Uterus (tissue), 3 donors: ENCODE measurements at regions not wholly inside any gene's neighbourhood (a gene's known extent, or its start where the extent isn't known, plus 50 kb on each side); places are given as distances from the start of the nearest gene placed in this dataset.
"Not testable (repeated sequence)": the region's sequence is repeated elsewhere in the genome, so short reads cannot be mapped to it uniquely, and the experiment has no call there.

Source experiments
- DNase-seq, 2 donors: peaks; one replicate each; pipeline ENCODE4 v3.0.0-alpha.2; 2019 to 2020
- H3K27ac ChIP-seq, 2 donors: fragments of 200-600 bp; sonication (generic); 1 replicate in 1 of 2; 2 replicates in 1 of 2; pipeline ENCODE4 v1.5.1; 2016 to 2018
- H3K27me3 ChIP-seq, 2 donors: fragments of 200-600 bp; sonication (generic); one replicate each; pipeline ENCODE4 v1.5.1; 2018 to 2019; ENCODE audit warnings: control low read depth in 1 of 2
- H3K36me3 ChIP-seq, 2 donors: fragments of 200-600 bp; sonication (generic); one replicate each; pipeline ENCODE4 v1.5.1; 2019; ENCODE audit warnings: control low read depth in 1 of 2
- H3K4me1 ChIP-seq, 2 donors: fragments of 200-600 bp; sonication (generic); one replicate each; pipeline ENCODE4 v1.5.1; 2018 to 2019; ENCODE audit warnings: control low read depth in 1 of 2
- H3K4me3 ChIP-seq, 2 donors: fragments of 200-600 bp; sonication (generic); 1 replicate in 1 of 2; 2 replicates in 1 of 2; pipeline ENCODE4 v1.5.1; 2018 to 2019; ENCODE audit warnings: mild to moderate bottlenecking in 1 of 2
- H3K9me3 ChIP-seq, 2 donors: fragments of 200-600 bp; sonication (generic); one replicate each; pipeline ENCODE4 v1.5.1; 2019; ENCODE audit warnings: control low read depth in 1 of 2
- CTCF ChIP-seq, 4 experiments: fragments of 200-600 bp in 2 of 4; fragments of 450-650 bp in 2 of 4; sonication (generic) in 2 of 4; IDR thresholded peaks; one replicate each; pipeline ENCODE4 v1.5.1; 2016 to 2019; ENCODE audit warnings: antibody characterized with exemption in 4 of 4, mild to moderate bottlenecking in 2 of 4, moderate library complexity in 1 of 4
- POLR2A ChIP-seq, 2 donors: fragments of 450-650 bp; IDR thresholded peaks; one replicate each; pipeline ENCODE4 v1.6.1; 2016; ENCODE audit warnings: antibody characterized with exemption in 2 of 2, mild to moderate bottlenecking in 1 of 2, moderate library complexity in 1 of 2
- intact Hi-C: fragments of 100-400 bp; cut with DNase I; formaldehyde crosslinking; loops from one replicate; pipeline ENCODE4 v1.15.1; 2023; ENCODE audit warnings: low total_unique reads
- donor health status: DM: yes; HTN: yes; CAD: no.

- intact Hi-C loops = no loop called here
- H3K27me3 ChIP-seq = no peaks in the 10 kb centered on the region
Measured at GRCh38 chr10:8407501-8408021, 353.1 kb downstream of the GATA3 start.

GRCh38 chr10:8410506-8410905 lies 356.0 kb downstream of the GATA3 start:
- Histone ChIP-seq H3K36me3 (no peaks in the 10 kb centered on the region), H3K4me3 (no peak overlapping the region), H3K27me3 (no peaks in the 10 kb centered on the region), H3K27ac (no peak overlapping the region), H3K9me3 (no peaks in the 10 kb centered on the region), H3K4me1 (no peaks in the 10 kb centered on the region)
- no peak for DNase-seq
- intact Hi-C loops = no loop called here
- TF ChIP-seq CTCF (IDR thresholded peaks at IDR 0.05) (no peak), POLR2A (IDR thresholded peaks at IDR 0.05) (no peak)

More at GRCh38 chr10:8407501-8408021, 353.1 kb downstream of the GATA3 start:
- H3K4me3 ChIP-seq = no peak overlapping the region
- no peak for TF ChIP-seq CTCF (IDR thresholded peaks at IDR 0.05)
- no peak for TF ChIP-seq POLR2A (IDR thresholded peaks at IDR 0.05)
- H3K9me3 ChIP-seq = no peaks in the 10 kb centered on the region
- no peak for DNase-seq
- H3K36me3 ChIP-seq = no peaks in the 10 kb centered on the region
- H3K27ac ChIP-seq = no peak overlapping the region
- H3K4me1 ChIP-seq = no peaks in the 10 kb centered on the region

- no peaks in the 10 kb centered on the region for H3K27me3 ChIP-seq
- TF ChIP-seq POLR2A (IDR thresholded peaks at IDR 0.05) (no peak), CTCF (IDR thresholded peaks at IDR 0.05) (no peak)
- no peak for DNase-seq
- no peak overlapping the region for H3K4me3 ChIP-seq
- intact Hi-C loops = no loop called here
- no peak overlapping the region for H3K27ac ChIP-seq
- no peaks in the 10 kb centered on the region for H3K9me3 ChIP-seq
- no peaks in the 10 kb centered on the region for H3K4me1 ChIP-seq
- no peaks in the 10 kb centered on the region for H3K36me3 ChIP-seq
Measured at GRCh38 chr10:8412541-8412940, 358.1 kb downstream of the GATA3 start.

GRCh38 chr10:8415029-8415428 lies 360.5 kb downstream of the GATA3 start:
- H3K27me3 ChIP-seq, intact Hi-C loops, H3K4me1 ChIP-seq, H3K27ac ChIP-seq, H3K9me3 ChIP-seq, H3K36me3 ChIP-seq, DNase-seq, H3K4me3 ChIP-seq: not testable (repeated sequence)

GRCh38 chr10:8416192-8416701 lies 361.8 kb downstream of the GATA3 start:
- Histone ChIP-seq H3K36me3 (no peaks in the 10 kb centered on the region), H3K27ac (no peak overlapping the region), H3K27me3 (no peaks in the 10 kb centered on the region), H3K9me3 (no peaks in the 10 kb centered on the region), H3K4me3 (no peak overlapping the region), H3K4me1 (no peaks in the 10 kb centered on the region)
- no peak for DNase-seq
- TF ChIP-seq CTCF (IDR thresholded peaks at IDR 0.05) = no peak
- no peak for TF ChIP-seq POLR2A (IDR thresholded peaks at IDR 0.05)
- intact Hi-C loops = no loop called here

GRCh38 chr10:8416760-8417159 lies 362.3 kb downstream of the GATA3 start:
- Histone ChIP-seq H3K9me3 (no peaks in the 10 kb centered on the region), H3K4me3 (no peak overlapping the region), H3K27ac (no peak overlapping the region), H3K36me3 (no peaks in the 10 kb centered on the region), H3K4me1 (no peaks in the 10 kb centered on the region), H3K27me3 (no peaks in the 10 kb centered on the region)
- intact Hi-C loops = no loop called here
- no peak for DNase-seq
- TF ChIP-seq CTCF (IDR thresholded peaks at IDR 0.05) (no peak), POLR2A (IDR thresholded peaks at IDR 0.05) (no peak)
